ENCODE measurements at regions not wholly inside any gene's neighbourhood (a gene's known extent, or its start where the extent isn't known, plus 50 kb on each side); places are given as distances from the start of the nearest gene placed in this dataset.
A peak's percentile ranks its signal among the peaks of the same experiment; 100 is the strongest.

GRCh38 chr18:26621161-26622026 is 73.0 kb upstream of the KCTD1 start:
- Histone ChIP-seq H3K27ac (ENCODE audit: low read depth in 1 of 2, low read length in 2 of 2) (no peak overlapping the region), H2AFZ (ENCODE audit: insufficient read depth, low read depth, low read length, poor library complexity, severe bottlenecking) (peak overlapping the region; percentile 75), H4K20me1 (ENCODE audit: insufficient read depth, low read length) (no peaks in the 10 kb centered on the region), H3K4me2 (replicated peaks; ENCODE audit: extremely low read depth, low read length, poor library complexity, severe bottlenecking) (peak overlapping the region; percentile 63), H3K79me2 (ENCODE audit: insufficient read depth, low read length) (no peaks in the 10 kb centered on the region), H3K4me3 (replicated peaks in 1 of 3; ENCODE audit: low read depth in 2 of 3, low read length in 3 of 3) (peak overlapping the region in 1 of 3 experiments; percentile 58), H3K4me1 (ENCODE audit: control insufficient read depth in 1 of 2, insufficient read depth in 2 of 2, low read length in 2 of 2) (peaks cover 7 to 10% of the 10 kb centered on the region in 2 donors), H3K27me3 (ENCODE audit: control insufficient read depth in 2 of 2, insufficient read depth in 2 of 2, low read length in 2 of 2) (no peaks in the 10 kb centered on the region), H3K36me3 (replicated peaks in 1 of 2; ENCODE audit: control insufficient read depth in 1 of 2, insufficient read depth in 2 of 2, low read length in 2 of 2) (no peaks in the 10 kb centered on the region), H3K9me3 (replicated peaks in 1 of 2; ENCODE audit: control insufficient read depth in 1 of 2, insufficient read depth in 1 of 2, low read length in 2 of 2) (peaks cover 31 to 33% of the 10 kb centered on the region in 2 donors), H3K9ac (ENCODE audit: insufficient read depth, low read length, poor library complexity, severe bottlenecking) (no peak overlapping the region)
- peak; percentile 88 for TF ChIP-seq CTCF (IDR thresholded peaks at IDR 0.05)
- Mint-ChIP-seq H3K27ac (no peak overlapping the region), H3K9me3 (peaks cover 31 to 39% (median 38%) of the 10 kb centered on the region in 7 donors), H3K4me3 (peak overlapping the region; percentile 38 to 83), H3K4me1 (peaks cover 11% of the 10 kb centered on the region), H3K27me3 (ENCODE audit: low read depth in 3 of 3) (peaks cover 0 to 4% (median 0%) of the 10 kb centered on the region in 3 donors), H3K36me3 (peaks cover 0 to 13% of the 10 kb centered on the region in 2 donors)
- intact Hi-C loops (cut with micrococcal nuclease): loop anchor here (2.0 to 10.0 kb wide), 4 partner anchors 27 to 991 kb away; no protein-coding TSS in a partner anchor
- peak; percentile 43 to 62 (median 54) for DNase-seq
- WGBS (ENCODE audit: insufficient coverage): 11% methylated on average over 8 of the region's 22 CpGs

- TF ChIP-seq CTCF (IDR thresholded peaks at IDR 0.05): no peak
- 88% methylated on average over 5 of the region's 6 CpGs for WGBS (ENCODE audit: insufficient coverage)
- Mint-ChIP-seq H3K36me3 (peaks cover 0 to 9% of the 10 kb centered on the region in 2 donors), H3K4me1 (peaks cover 8% of the 10 kb centered on the region), H3K27me3 (ENCODE audit: low read depth in 3 of 3) (peaks cover 0 to 5% (median 0%) of the 10 kb centered on the region in 3 donors), H3K9me3 (peaks cover 14 to 19% (median 18%) of the 10 kb centered on the region in 7 donors), H3K27ac (no peak overlapping the region), H3K4me3 (no peak overlapping the region)
- DNase-seq: no peak
- no peak overlapping the region for H3K4me2 ChIP-seq (replicated peaks; ENCODE audit: extremely low read depth, low read length, poor library complexity, severe bottlenecking)
- H3K27me3 ChIP-seq (ENCODE audit: control insufficient read depth in 2 of 2, insufficient read depth in 2 of 2, low read length in 2 of 2): no peaks in the 10 kb centered on the region
- H3K9me3 ChIP-seq (replicated peaks in 1 of 2; ENCODE audit: control insufficient read depth in 1 of 2, insufficient read depth in 1 of 2, low read length in 2 of 2): peaks cover 14 to 15% of the 10 kb centered on the region in 2 donors
- H3K9ac ChIP-seq (ENCODE audit: insufficient read depth, low read length, poor library complexity, severe bottlenecking): no peak overlapping the region
- H4K20me1 ChIP-seq (ENCODE audit: insufficient read depth, low read length): no peaks in the 10 kb centered on the region
- no peaks in the 10 kb centered on the region for H3K36me3 ChIP-seq (replicated peaks in 1 of 2; ENCODE audit: control insufficient read depth in 1 of 2, insufficient read depth in 2 of 2, low read length in 2 of 2)
- no peak overlapping the region for H3K4me3 ChIP-seq (replicated peaks in 1 of 3; ENCODE audit: low read depth in 2 of 3, low read length in 3 of 3)
- intact Hi-C loops (cut with micrococcal nuclease): no loop called here
- no peak overlapping the region for H3K27ac ChIP-seq (ENCODE audit: low read depth in 1 of 2, low read length in 2 of 2)
- H3K4me1 ChIP-seq (ENCODE audit: control insufficient read depth in 1 of 2, insufficient read depth in 2 of 2, low read length in 2 of 2): peaks cover 5 to 6% of the 10 kb centered on the region in 2 donors
- H3K79me2 ChIP-seq (ENCODE audit: insufficient read depth, low read length): no peaks in the 10 kb centered on the region
- H2AFZ ChIP-seq (ENCODE audit: insufficient read depth, low read depth, low read length, poor library complexity, severe bottlenecking): no peak overlapping the region
These were observed 71.0 kb upstream of the KCTD1 start for GRCh38 chr18:26619350-26619749.

All from CD14-positive monocyte (primary cell).